HG03571 (cell line): ENCODE measurements at regions not wholly inside any gene's neighbourhood (a gene's known extent, or its start where the extent isn't known, plus 50 kb on each side); places are given as distances from the start of the nearest gene placed in this dataset.
"Not testable (repeated sequence)": the region's sequence is repeated elsewhere in the genome, so short reads cannot be mapped to it uniquely, and the experiment has no call there.

Experiments used
- ATAC-seq: cut with Tn5 transposase; IDR thresholded peaks from one replicate; pipeline ENCODE4 v1.9.1; 2021; ENCODE audit not compliant: unreplicated experiment

DNA sequence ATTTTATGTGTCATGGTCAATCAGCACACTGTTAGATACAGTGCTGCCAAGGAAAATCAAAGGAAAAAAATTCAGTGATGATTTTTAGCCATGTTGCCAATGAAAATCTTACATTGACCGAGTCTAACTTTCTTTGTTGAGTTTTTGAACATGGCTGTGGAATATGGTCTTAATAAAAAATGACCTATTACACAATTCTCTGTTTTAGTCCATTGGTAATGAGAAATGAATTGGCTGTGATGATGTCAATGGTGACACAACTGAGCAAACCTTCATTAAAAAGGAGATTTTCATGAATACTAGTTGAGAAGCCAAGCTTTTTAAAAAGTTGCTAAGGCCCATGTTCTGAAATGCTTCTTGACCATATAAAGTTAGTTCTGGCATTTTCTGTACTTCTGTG lies 225.9 kb upstream of the GYPA start:
- ATAC-seq, result no peak

DNA sequence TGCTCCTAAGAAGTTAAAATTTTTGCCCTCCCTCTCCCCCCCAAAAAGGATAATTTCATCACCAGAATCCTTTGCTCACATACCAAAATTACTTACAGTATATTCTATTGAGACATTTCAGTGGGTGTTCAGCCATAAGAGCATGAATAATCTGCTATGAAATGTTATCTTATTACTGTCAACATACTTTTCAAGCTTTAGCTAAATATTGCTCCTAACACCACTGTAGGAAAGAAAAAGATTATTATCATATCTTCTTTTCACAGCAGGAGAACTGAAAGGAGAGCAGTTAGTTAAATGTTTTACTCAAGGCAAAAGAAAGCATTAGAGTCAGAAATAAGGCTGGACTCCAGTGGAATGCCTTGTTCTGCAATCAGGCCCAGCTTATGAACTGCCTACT lies 231.0 kb upstream of the GYPA start:
- ATAC-seq, result no peak

DNA sequence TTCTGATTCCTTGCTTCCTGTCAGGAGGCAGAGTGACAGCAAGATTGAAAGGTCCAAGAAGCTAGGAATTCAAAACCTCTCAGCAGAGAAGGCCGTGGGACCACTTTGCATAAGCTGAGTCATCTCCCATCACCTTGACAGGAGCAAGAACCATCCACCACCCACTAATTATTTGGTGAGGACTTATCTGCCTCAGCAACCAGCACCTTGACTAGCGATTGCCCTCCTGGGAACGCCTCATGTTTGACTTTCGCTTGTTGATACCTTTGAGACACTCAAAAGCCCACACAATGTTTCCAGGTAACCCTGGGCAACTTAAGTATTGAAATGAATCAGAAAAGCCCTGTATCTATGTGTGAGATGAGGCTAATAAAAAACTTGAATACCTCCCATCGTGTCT lies 233.5 kb upstream of the GYPA start:
- ATAC-seq, result peak; percentile 49

- no peak for ATAC-seq
These were observed 236.3 kb upstream of the GYPA start for GRCh38 chr4:144376866-144377265.

- no peak for ATAC-seq
These were observed 243.9 kb upstream of the GYPA start for GRCh38 chr4:144384408-144384807.

DNA sequence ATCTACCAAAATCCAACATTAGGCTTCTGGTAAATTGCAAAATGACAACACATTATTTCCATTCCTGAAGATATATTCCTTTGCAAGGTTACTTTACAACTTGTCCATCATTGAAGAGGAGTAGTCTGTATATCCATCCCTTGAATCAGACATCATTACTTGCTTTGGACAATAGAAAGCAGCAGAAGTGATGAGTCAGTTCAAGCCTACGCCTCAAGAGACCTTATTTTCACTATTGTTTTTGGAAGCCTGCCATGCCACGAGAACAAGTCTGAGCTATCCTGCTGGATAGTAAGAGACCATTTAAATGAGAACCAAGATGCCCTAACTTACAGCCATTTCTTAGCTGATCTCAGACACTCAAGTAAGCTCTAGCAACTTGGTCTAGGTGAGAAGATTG lies 246.0 kb upstream of the HHIP start:
- ATAC-seq, result peak; percentile 62

GRCh38 chr4:144402176-144402575 lies 243.8 kb upstream of the HHIP start:
- no peak for ATAC-seq

DNA sequence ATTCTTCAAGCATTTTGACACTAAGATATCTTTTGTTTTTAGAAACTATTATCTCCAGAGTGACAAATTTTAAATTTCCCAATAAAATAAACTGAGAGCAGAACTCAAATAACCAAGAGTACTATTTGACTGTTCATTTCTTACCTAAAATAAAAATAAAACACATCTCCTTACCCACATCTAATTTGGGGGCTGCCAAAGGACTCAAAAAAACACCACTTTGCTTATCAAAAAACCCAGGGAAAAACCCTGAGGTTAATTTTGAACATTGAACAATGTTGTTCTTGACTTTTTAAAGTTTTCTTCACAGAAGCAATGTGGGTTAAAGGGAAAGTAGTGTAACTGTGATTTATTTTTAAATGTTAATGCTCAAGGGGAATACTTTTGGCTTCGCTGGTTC lies 243.0 kb upstream of the HHIP start:
- no peak for ATAC-seq

- ATAC-seq, result no peak
These were observed 242.1 kb upstream of the HHIP start for GRCh38 chr4:144403893-144404292.

GRCh38 chr4:144409525-144409924 lies 236.4 kb upstream of the HHIP start:
- ATAC-seq, result no peak

GRCh38 chr4:144410230-144410783 lies 235.6 kb upstream of the HHIP start:
- ATAC-seq, result no peak

DNA sequence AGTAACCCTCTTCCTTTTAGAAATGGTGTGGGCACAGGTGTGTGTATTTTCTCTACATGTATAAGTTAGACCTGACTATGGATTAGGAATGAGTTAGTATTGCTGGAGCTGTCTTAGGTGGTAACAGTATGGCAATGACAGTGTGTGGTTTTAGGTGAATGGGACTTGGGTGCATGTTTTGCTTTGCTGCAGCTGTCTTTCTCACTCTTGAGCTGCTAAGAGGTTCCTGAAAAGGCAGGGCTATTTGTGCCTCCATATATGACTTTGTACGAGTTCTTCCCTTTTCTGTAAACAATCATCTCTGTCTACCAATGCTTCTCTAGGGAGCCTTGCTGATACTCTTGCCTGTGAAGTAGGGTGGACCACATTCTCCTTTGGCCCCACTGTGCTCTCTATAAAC lies 234.8 kb upstream of the HHIP start:
- ATAC-seq, result no peak

DNA sequence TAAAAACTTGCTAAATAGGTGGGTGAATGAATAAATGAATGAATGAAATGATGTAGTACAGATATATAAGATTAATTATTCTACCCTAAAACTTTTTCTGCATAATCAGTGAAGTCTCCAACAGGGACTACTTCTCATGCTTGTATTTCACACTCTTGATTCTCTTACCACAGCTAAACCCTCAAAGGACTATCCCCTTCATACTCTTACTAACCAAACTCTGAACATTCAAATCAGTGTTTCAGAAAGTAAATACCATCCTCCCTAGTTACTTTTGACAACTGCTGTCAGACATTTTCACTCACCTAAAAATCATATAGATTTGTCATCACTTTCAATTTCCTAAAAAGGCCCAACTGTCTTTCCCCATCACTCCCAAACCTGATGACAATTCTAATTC lies 234.3 kb upstream of the HHIP start:
- ATAC-seq, result no peak

DNA sequence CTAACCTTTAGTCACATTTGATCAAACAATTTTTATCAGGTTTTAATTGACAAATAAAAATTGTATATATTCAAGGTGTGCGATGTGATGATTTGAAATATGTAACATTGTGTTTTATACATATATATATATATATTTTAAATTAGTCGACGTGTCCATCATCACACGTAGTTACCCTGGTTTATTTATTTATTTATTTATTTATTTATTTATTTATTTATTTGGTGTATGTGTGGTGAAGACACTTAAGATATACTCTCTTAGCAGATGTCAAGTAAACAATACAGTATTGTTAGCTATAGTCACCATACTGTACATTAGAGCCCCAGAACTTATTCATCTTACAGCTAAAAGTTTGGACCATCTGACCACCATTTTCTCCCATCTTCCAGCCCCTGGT lies 224.9 kb upstream of the HHIP start:
- no peak for ATAC-seq

DNA sequence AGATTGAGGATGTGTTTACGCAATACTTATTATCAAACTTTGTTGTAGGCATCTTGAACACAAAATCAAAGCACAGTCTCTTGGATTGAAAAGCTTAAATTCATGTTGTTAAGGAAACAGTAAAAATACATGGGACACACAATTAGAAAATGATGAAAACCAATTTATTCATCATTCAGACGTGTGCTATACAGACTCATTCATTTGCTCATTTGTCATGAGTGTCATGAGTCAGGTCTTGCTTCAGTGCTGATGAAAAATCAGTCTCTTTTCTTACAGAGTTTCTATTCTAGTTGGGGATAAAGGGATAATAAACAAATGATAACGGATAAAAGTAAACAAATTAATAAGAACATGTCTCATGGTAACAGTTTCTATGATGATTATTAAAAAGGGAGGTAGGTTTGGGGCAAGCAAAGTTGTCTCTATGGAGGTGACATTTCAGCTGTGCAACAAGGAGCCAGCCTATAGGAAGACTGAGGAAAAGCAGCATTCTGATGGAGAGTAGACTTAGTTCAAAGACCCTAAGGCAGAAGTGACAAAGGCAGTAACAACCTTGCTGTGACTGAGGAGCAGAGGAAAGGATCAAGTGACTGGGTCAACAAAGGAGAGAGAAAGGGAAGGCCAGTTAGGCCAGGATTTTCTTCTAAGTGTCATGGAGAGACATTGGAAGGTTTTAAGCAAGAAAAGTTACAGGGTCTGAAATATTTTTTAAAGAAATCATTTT lies 224.0 kb upstream of the HHIP start:
- no peak for ATAC-seq

DNA sequence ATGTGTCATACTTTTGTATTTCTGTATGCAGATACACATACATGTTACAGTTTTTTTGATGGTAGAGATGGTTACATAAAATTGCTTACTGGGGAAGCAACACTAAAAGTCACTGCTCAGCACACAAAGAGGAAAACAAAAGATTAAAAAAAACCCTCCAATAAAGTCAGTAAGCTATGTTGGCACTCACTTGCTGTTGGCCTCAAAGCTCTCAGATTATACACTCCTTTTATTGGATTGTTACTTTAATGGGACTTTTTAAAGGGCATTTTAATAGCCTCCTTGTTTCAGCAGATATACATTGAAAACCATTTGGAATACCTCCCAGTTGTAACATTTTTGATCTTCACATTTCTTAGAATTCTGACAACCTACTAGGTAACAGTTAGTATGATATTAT lies 222.0 kb upstream of the HHIP start:
- ATAC-seq, result no peak

DNA sequence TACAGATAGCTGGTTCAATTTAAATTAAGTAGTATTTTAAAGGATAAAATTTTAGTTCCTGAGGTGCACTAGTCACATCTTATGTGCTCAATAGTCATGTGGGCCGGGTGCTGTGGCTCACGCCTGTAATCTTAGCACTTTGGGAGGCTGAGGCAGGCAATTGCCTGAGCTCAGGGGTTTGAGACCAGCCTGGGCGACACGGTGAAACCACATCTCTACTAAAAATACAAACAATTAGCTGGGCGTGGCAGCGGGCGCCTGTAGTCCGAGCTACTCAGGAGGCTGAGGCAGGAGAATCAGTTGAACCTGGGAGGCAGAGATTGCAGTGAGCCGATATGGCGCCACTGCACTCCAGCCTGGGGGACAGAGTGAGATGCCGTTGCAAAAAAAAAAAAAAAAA lies 219.9 kb upstream of the HHIP start:
- not testable (repeated sequence) for ATAC-seq

GRCh38 chr4:144442713-144443112 lies 203.2 kb upstream of the HHIP start:
- no peak for ATAC-seq

GRCh38 chr4:144449611-144450010 lies 196.3 kb upstream of the HHIP start:
- no peak for ATAC-seq

GRCh38 chr4:144450526-144450925 lies 195.4 kb upstream of the HHIP start:
- no peak for ATAC-seq

DNA sequence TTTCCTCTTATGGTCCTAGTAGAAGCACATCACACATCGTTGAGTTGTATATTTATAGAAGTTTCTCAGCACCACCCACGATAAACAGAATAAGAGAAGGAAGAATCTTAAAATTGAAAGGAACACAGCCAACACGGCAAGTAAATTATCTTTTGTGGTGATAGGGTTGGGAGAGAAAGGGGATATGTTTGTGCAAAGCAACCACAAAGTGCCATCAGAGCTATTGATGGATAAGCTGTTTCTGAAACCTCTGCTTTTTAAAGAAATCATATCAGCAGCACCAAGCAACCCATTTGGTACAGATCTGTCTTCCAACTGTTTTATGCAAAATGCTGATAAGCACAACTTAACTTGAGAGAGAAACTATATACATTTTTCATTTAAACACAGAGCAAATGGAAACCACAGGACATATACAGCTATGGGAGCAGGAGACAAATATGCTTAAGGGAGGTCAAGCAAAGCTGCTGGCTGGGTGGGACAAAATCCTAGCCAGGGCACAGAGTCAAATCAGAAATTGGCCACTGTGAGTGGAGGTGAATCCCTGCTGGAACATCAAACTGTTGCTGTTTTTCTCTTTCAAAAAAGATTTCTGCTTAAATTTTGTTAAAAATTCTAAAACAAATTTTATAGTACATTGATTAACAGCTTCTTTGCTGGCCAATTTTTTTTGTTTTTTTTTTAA lies 194.0 kb upstream of the HHIP start:
- no peak for ATAC-seq

GRCh38 chr4:144456196-144456595 lies 189.8 kb upstream of the HHIP start:
- no peak for ATAC-seq

DNA sequence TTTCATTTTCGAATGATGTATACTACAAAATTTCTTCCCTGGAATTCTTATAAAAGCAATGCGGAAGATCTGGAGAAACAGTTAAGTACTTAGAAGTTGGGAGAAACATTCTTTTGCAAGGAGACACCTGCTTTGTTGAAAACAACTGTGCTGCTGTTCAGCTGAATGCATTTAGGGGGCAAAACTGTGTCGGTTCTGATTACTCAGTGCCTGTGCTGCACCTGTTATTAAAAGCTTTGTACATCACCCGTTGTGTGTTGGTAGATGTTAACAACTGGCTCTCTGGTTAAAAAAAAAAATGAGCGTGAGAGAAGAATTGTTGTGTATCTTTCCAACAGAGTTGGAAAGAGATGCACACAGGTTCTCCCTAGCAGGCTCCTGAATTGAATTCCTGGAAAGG lies 184.1 kb upstream of the HHIP start:
- no peak for ATAC-seq
